K562 (cell line): ENCODE measurements at regions not wholly inside any gene's neighbourhood (a gene's known extent, or its start where the extent isn't known, plus 50 kb on each side); places are given as distances from the start of the nearest gene placed in this dataset.

Experiments used
- EHMT2 ChIP-seq: fragments of 450-650 bp; IDR thresholded peaks from 2 replicates; pipeline ENCODE4 v1.6.1; 2018; ENCODE audit warnings: antibody characterized with exemption
- GATAD2B ChIP-seq: fragments of 450-650 bp; IDR thresholded peaks from 2 replicates; pipeline ENCODE4 v1.6.1; 2017; ENCODE audit warnings: mild to moderate bottlenecking, borderline replicate concordance
- MYC ChIP-seq, 2 experiments: fragments of 250-450 bp in 1 of 2; sonication (Bioruptor Pico) in 1 of 2; IDR thresholded peaks; 2 replicates each; pipeline versions ENCODE4 v1.5.1 to v1.6.1; 2012 to 2021; ENCODE audit warnings: low read depth in 2 of 2, borderline replicate concordance in 1 of 2, improper control_type of control experiment in 1 of 2, low read length in 1 of 2, mild to moderate bottlenecking in 1 of 2, moderate library complexity in 1 of 2
- SMARCA4 ChIP-seq: fragments of 450-650 bp; IDR thresholded peaks from 2 replicates; pipeline ENCODE4 v1.6.1; 2016
- SREBF1 ChIP-seq: fragments of 150-350 bp; IDR thresholded peaks from 2 replicates; pipeline ENCODE4 v1.6.1; 2014; ENCODE audit warnings: antibody characterized with exemption, low read depth, low read length, borderline replicate concordance
- ZNF277 ChIP-seq: fragments of 250-450 bp; sonication (Bioruptor Pico); IDR thresholded peaks from 2 replicates; pipeline ENCODE4 v1.8.0; 2022; ENCODE audit warnings: inconsistent platforms, mild to moderate bottlenecking, moderate library complexity, borderline replicate concordance
- ZNF316 ChIP-seq: fragments of 450-650 bp; IDR thresholded peaks from 2 replicates; pipeline ENCODE4 v1.6.1; 2016
- TF ChIP-seq, protein P1 (sequence below): sonication (generic); formaldehyde crosslinking; IDR thresholded peaks from 2 replicates; pipeline ENCODE4 v1.8.0; 2022; ENCODE audit warnings: mild to moderate bottlenecking, missing genetic modification reagents

- TF ChIP-seq SREBF1 (0 out of 2 replicates have a peak, but pooled peaks have one; percentile 33), SMARCA4 (peak; percentile 27; the same call in 1 of the 2 replicates), EHMT2 (peak; percentile 80), MYC (IDR thresholded peaks at IDR 0.05; ENCODE audit: low read depth, low read length) (peak; percentile 25; the same call in 1 of the 2 replicates), MYC (CRISPR knock-in tag; IDR thresholded peaks at IDR 0.05; ENCODE audit: borderline replicate concordance, low read depth) (no peak), GATAD2B (peak; percentile 32; the same call in 1 of the 2 replicates), ZNF277 (CRISPR knock-in tag) (no peak), ZNF316 (no peak)
- TF ChIP-seq, protein P1, sequence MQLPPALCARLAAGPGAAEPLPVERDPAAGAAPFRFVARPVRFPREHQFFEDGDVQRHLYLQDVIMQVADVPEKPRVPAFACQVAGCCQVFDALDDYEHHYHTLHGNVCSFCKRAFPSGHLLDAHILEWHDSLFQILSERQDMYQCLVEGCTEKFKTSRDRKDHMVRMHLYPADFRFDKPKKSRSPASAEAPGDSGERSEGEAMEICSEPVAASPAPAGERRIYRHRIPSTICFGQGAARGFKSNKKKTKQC: no peak
Observed at GRCh38 chr7:106553446-106553836, 107.5 kb downstream of the CCDC71L start (continued).
